HT-29 (cell line): ENCODE measurements at regions not wholly inside any gene's neighbourhood (a gene's known extent, or its start where the extent isn't known, plus 50 kb on each side); places are given as distances from the start of the nearest gene placed in this dataset.
"Not testable (repeated sequence)": the region's sequence is repeated elsewhere in the genome, so short reads cannot be mapped to it uniquely, and the experiment has no call there.

Experiments
- DNase-seq: peaks from one replicate; pipeline ENCODE4 v3.0.0-alpha.2; 2015; ENCODE audit warnings: low spot score
- small RNA-seq: library from RNA; depleted of rRNA; stranded (forward); fragments of <200 nt; gene quantifications from one replicate; pipeline ENCODE3, GENCODE V24; 2014

- no peak for DNase-seq
Measured at GRCh38 chrX:80929251-80929650, 119.6 kb upstream of the BRWD3 start.

- no peak for DNase-seq
Measured at GRCh38 chrX:80917919-80918318, 108.2 kb upstream of the BRWD3 start.

GRCh38 chrX:80912351-80912750 is 102.7 kb upstream of the BRWD3 start:
- not testable (repeated sequence) for DNase-seq

- DNase-seq, result no peak
Measured at GRCh38 chrX:80879916-80880315, 70.2 kb upstream of the BRWD3 start.

GRCh38 chrX:80879143-80879542 is 69.5 kb upstream of the BRWD3 start:
- DNase-seq, result peak; percentile 42

GRCh38 chrX:80876877-80877276 is 67.2 kb upstream of the BRWD3 start:
- peak; percentile 70 for DNase-seq

Small RNA genes lying in the stretch of these regions (small RNA-seq; reads per million reads assigned to genes)
- gene RNU6-493P, result 0.29 reads per million
